Mucosa of gallbladder (tissue), 1 donor: ENCODE measurements at regions not wholly inside any gene's neighbourhood (a gene's known extent, or its start where the extent isn't known, plus 50 kb on each side); places are given as distances from the start of the nearest gene placed in this dataset.
"Not testable (repeated sequence)": the region's sequence is repeated elsewhere in the genome, so short reads cannot be mapped to it uniquely, and the experiment has no call there.

ENCODE experiments used
- DNase-seq: peaks from one replicate; pipeline ENCODE4 v3.0.0-alpha.2; 2020; ENCODE audit warnings: low spot score
- donor health status: DM: no; HTN: no; CAD: no.

DNA sequence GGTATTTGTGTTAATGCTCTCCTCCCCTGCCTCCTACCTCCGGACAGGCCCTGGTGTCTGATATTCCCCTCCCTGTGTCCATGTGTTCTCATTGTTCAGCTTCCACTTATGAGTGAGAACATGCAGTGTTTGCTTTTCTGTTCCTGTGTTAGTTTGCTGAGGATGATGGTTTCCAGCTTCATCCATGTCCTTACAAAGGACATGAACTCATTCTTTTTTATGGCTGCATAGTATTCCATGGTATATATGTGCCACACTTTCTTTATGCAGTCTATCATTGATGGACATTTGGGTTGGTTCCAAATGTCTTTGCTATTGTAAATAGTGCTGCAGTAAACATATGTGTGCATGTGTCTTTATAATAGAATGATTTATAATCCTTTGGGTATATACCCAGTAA is 105.2 kb upstream of the SNX2 start:
- not testable (repeated sequence) for DNase-seq

- no peak for DNase-seq
Measured at GRCh38 chr5:122673343-122673742, 101.5 kb upstream of the SNX2 start.

- no peak for DNase-seq
Measured at GRCh38 chr5:122674385-122674784, 100.5 kb upstream of the SNX2 start.

- DNase-seq: no peak
Measured at GRCh38 chr5:122680623-122681350, 94.1 kb upstream of the SNX2 start.

DNA sequence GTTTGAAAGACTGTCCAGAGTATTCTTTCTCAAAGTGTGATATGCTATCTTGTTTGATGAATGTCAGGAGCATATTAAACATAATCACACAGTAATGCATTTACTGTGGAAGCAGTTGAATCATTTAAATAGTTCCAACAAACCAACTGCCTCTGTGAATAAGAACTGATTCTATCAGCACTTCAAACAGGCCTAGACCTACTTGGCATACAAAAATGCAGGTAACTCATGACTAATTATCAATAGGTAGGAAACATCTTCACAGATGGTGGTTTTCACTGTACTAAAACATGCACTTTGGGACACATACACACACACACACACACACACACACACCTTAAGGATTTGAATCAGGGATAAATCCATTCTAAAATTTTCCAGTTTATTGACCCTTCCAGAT is 91.2 kb upstream of the SNX2 start:
- no peak for DNase-seq

DNA sequence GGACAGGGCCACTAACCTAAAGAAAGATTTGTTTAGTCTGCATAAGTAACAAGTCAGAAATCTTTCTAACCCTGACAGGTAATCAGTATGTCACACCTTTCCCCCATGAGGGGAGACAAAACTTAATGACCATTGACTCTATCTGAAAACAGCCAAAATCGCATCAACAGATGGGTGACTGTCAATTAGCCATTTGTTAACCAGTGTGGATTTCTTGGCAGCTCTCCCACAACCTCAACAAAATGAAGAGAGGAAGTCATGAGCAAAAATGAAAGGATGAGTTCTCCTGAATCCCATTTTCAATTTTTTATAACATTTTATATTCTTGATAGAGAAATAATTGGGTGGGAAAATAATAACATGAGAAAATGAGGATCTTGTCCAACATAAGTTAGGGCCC is 84.6 kb upstream of the SNX2 start:
- DNase-seq: no peak

DNA sequence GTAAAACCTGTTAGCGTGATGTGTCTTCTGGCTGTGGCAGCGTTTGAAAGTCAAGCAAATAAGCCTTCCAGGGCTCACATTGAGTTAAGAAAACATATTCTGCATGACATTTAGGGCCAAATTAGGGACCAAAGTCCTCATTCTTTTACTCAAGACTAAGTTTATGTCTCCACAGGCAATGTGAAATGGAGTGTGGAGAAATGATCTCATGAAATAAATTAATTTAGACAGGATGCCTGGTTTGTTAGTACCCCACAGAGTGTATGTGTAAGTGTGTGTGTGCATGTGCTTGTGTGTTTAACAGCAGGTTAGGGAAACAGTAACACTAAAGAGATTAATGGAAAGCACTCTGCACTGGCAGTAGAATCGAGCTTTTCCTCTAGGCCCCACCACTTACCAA is 82.9 kb upstream of the SNX2 start:
- no peak for DNase-seq

DNA sequence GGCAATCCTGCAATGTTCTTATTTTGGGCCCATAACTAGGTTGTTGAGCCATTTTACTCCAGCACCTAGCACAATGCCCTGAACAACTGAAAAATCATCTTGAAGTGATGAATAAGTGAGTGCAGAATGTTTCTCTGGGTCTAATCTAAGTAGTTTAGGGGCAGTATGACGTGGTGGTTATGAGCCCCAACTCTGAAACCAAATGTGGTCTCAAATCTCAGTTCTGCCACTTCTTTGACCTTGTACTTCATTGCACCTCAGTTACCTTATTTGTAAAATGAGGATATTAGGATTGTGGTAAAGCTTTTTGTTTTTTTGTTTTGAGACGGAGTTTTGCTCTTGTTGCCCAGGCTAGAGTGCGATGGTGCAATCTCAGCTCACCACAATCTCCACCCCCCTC is 80.9 kb upstream of the SNX2 start:
- no peak for DNase-seq

DNA sequence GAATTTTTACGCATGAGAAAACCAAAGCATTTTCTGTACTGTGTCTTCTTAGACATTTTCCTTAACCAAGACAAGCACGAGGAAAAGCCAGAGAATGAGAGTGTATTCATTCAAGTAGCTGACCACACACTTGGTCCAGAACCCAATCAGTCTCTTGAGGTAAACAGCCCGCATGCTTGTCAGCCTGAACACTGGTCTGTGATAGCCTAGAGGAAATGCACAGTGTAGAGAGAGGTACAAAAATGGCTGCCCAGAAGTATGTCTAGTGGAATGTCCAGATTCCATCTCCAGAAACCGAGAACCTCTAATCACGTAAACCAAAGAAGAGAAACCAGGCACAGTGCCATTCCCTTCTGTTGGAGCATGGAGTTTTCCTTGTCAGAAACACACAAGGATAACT is 80.0 kb upstream of the SNX2 start:
- DNase-seq: no peak

GRCh38 chr5:122696735-122697134 is 78.1 kb upstream of the SNX2 start:
- DNase-seq: not testable (repeated sequence)

DNA sequence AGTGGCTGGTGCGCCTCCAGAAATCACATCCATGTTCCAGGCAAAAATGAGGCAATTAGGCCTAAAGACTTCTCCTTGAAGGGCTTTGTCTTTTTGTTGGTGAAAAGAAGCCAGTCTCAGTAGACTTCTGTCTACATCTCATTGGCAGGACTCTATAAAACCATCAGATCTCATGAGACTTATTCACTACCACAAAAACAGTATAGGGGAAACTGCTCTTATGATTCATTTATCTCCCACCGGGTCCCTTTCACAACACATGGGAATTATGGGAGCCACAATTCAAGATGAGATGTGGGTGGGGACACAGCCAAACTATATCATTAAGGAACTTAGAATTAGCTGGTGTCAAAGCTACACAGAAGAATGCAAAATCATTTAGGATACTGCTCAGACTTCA is 77.7 kb upstream of the SNX2 start:
- no peak for DNase-seq

GRCh38 chr5:122699201-122699600 is 75.7 kb upstream of the SNX2 start:
- DNase-seq: no peak

DNA sequence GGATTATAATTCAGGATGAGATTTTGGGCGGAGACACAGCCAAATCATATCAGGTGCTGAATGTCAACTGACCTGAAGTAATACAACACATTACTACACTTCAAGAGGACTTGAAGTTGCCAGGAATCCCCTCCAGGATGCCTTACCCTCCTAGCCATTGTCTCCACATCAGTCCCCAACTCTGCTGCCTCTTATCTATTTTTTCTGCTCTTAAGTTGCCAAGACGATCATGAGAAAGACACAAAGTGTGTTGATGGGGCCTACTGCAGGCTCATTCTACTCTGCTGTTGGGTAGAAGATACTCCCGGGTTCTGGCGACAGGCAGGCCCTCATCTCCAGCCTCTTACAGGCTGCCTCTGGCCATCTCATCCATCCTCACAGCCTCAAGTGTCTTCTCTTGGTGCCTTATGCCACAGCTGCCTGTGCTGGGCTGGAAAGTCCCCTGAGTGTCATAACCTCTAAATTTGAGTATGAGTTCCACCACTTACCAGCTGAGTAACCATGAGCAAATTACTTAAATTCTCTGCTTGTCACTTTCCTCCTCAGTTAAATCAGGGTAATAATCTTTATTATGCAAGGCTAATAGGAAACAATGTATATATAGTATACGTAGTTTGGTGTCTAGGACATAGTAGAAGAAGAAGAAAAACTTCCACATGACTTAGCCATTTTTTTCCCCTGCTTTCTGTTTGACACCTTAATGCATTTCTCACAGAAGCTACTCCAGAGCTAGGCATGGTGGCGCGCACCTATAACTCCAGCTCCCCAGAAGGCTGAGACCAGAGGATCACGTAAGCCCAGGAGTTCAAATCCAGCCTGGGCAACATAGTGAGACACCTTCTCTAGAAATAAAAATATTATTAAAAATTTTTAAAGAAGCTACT is 73.0 kb upstream of the SNX2 start:
- no peak for DNase-seq

GRCh38 chr5:122702524-122702875 is 72.4 kb upstream of the SNX2 start:
- DNase-seq: no peak

DNA sequence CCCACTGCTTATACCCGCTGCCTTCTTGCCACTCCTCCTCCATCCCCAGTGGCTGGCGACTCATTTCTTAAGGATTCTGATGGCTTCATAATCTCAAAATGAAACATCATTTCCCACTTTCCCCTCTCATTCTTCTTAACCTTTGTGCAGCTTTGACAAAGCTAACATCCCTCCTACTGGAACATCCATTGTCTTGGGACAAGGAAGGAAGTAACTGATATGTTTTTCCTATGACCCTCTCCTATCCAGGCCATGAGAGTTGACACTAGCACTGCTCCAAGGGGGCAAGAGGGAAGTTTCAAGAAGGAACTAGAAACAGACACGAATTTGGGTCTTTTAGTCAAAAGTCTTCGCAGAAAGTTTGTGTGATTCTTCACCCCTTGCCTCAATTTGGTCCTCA is 71.7 kb upstream of the SNX2 start:
- DNase-seq: no peak

DNA sequence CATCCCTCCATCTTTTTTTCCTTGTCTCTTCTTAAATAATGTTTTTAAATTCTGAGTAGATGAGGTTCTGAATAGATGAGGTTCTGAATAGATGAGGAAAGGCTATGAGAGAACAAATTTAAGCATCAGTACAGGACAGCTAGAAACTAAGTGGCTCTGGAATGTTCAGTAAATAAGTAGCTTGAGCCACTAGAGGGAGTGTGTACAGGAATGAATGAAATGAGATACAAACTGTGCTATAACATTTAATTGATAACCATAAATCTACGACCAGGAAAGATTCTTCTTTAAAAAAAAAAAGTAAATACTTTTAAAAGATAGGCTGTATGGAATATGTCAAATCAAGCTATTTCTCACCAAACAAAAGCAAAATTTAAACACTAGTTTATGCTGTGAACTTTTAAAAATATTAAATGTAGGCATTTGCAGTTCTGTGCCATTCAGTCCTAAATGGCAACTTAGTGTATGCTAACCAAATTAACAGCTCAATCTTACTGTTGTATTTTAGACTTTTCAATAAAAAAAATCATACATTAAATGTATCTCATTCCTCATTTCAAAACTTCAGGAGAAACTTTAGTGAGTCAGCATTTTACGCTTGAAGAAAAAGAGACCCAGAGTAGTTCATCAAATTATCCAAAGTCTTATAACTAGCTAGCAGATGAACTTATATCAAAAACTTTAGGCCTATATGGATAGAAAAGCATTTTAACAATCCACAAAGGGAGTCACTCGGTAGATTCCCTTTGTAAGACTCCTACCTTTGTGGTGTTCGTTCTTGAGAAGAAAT is 70.4 kb upstream of the SNX2 start:
- no peak for DNase-seq

DNA sequence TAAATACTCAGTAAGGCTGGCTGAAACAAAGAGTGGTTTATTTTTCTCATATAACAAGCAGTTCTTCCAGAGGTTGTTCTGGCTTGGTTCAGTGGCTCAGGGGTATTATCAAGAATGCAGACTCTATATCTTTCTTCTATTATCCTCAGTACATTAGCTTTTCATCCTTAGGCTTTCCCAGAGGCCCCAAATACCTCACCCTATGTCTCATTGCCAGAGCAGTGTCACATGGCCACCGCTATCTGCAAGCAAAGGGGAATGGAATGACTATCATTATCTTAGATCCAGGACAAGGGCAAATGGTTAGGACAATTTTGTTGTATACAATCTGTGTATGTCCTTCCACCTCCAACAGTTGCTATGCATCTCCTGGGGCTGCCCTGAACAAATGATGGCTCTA is 69.0 kb upstream of the SNX2 start:
- no peak for DNase-seq

DNA sequence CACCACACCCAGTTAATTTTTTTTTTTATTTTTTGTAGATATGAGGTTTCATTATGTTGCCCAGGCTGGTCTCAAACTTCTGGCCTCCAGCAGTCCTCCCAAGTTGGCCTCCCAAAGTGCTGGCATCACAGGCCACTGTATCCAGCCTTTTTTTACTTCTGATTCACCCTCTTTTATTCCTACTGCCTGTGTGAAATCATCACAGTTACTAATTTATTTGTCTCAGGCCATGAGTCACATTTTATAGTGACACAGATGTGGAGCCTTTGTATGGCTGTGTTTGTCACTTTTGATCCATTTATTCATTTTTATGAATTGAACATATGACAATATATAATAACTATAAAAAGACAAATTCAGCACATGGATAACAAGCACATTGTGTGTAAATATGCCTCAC is 67.1 kb upstream of the SNX2 start:
- no peak for DNase-seq

DNA sequence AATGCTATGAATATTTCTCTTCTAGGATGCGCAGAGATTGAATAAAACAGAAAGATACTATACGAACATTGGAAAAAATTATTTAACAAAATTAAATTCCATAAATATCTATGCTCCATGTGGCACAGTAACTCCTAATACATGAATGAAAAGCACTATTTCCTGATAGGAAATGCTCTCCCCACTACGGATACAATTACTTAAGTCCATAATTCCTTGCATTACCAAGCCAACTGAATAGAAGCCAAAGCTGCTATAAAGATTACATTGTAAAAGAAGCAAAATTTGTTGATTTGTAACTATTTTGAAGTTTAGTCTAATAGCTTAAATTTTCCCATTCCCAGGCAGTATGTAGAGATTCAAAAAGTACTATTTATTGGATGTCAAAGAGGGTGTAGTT is 61.8 kb upstream of the SNX2 start:
- no peak for DNase-seq

GRCh38 chr5:122715095-122715494 is 59.8 kb upstream of the SNX2 start:
- no peak for DNase-seq

- no peak for DNase-seq
Measured at GRCh38 chr5:122718611-122719010, 56.3 kb upstream of the SNX2 start.

DNA sequence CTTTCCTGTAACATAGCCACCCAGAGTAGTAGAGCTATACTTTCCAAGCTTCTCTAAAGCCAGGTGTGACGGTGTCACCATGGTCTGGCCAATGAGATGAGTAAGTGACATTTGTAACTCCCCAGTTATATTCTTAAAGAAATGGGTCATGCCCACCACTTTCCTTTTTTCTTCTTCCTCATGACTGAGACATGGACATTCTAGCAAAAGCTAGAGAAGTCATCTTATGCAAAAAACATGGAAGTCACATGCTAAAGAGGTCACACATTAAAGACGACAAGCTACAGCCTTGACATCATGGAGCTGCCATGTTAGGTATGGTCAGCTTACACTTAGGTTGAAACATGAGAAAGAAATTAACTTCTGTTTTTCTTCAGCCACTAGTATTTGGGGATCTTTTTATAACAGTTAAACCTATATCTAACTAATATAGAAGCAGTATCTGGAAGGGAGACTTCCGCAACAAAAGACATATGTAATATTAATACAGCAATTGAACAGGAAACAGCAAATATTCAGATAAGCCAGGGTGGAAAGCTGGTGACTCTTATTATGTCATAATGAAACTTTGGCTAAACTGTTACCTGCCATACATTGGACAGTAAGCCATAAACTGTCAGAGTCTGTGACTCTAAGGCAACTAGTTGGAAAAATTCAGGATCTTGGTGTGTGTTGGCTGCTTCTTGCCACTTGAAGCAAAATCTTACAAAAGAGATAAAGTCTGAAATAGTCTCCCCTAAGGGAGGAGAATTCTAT is 54.7 kb upstream of the SNX2 start:
- no peak for DNase-seq
